ENCODE measurements at regions not wholly inside any gene's neighbourhood (a gene's known extent, or its start where the extent isn't known, plus 50 kb on each side); places are given as distances from the start of the nearest gene placed in this dataset.

DNA sequence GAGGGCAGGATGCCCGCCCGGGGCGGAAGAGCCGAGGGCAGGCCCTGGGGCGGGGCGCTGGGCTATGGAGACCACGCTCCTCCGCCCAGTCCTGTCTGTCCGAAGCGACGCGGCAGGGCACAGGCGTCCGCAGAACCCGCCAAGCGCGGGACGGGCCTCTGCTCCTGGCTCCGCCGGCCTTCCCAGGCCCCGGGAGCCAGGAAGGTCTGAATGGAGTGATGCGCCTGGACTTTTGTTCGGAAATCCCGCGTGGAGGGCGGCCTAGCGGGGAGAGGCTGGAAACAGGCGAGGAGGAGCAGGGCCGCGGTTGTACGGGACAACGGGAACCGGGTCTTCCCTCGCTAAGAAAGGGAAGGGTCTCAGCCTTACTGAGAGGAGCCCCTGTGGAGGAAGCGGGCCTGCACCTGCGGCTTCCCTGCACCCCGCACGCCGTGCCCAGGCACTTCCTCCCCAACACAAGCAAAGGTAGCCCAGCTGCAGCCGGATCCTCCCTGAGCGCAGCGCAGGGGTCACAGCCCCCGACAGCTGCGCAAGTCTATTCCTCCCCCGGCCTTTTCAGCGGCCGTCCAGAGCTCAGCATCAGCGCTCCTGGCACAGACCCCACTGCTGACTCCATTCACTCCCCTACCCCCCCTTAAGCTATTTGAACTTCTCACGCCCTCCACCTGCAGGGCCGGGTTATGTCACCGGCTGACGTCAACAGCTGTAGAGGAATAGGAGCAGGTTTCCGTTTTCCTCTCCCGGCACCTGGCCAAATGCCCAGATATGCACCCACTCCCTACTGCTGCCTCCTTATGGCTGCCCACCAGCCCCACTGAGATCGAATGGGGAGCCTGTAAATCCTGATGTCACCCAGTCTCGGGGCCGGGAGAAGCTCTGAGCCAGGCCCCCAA lies 143.2 kb upstream of the RET start:
- DNase-seq: no peak

DNA sequence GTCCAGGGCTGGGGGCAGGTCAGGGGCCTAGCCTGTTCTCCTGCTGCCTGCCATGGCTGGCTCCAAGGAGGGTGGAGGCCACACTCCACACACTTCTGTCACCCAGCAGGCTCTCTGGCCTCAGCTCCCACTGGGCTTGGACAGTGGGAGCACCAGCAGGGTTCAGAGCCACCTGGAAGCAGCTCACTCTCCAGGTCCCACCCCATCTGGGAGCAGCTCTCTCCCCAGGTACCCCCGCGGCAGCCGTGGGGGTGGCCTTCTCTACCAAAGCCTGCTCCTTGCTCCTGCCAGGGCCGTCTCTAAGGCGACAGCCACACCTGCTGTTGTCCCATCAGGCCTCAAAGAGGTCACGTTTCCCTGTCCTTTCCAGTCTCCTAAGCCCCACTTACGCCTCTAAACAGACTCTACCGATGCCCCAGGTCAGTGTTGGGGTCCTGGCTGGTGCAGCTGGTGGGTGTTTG lies 142.5 kb upstream of the RET start:
- no peak for DNase-seq

DNA sequence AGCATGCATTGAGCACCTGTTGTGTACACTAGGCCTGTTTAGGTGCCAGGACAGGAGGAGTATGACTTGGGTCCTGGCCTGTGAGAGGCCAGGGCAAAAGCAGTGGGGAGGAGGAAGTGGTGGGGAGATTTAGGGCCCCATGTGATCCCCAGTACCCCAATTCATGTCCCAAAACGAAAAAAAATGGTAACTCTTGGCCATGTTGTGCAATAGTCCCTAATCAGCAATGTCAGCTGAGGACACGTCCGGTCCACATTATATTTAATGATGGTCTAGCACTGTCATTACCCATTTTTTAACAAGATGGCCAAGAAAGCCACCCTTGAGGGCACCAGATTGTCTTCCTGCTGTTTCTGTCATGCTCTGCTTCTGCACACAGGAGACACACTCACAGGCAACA lies 142.0 kb upstream of the RET start:
- no peak for DNase-seq

DNA sequence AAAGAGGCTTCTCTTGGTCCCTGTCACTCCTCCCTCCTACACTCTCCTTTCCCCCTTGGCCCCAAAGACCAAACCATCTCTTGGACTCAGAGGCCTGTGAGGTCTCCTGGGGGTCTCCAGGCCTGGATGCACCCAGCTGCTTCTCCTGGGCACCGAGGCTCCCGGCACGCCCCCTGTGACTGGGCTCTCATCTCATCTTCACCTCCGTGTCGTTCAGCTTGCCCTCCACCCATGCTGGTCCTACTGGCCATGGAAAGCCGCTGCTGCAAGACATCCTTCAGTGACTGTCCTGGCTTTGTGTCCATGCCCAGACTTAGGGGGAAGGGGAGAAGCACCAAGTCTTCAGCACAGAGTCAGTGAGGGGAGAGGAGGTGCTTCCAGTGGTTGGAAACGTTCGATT lies 141.4 kb upstream of the RET start:
- no peak for DNase-seq

DNA sequence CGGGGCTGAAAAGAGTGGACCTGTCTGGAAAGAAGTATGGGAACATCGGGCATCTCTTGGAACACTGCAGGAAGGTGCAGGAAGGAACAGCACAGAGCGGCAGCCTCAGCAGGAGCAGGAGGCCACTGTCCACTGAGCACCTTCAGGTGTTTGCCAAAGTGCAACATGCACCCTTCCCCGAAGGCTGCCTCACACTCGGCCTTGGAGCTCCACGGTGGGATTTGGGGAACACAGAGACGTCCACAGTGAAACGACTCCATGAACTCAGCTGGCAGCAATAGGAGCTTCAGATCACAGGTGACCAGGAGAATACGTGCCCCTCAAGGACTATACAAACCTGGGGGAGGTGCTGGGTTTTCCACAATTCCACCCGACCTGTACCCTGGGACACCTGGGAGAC lies 140.3 kb upstream of the RET start:
- no peak for DNase-seq

DNA sequence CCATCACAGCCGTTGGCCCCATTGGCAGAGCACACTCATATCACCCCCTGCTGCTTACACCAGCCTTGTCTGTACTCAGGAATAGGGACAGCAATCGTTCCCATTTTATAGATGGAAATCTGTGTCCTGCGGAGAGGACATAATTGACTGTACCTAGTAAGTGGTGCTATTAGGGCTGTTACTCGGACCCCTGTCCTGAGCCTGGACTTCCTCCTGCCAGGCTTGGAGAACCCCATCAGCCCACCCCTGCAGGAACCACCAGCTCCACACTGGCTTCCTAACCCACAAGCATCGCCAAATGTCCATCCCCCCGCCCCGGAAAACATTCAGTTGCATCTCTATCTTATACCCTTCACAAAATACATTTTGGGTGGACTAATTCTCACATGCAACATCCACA lies 139.8 kb upstream of the RET start:
- DNase-seq: no peak

DNA sequence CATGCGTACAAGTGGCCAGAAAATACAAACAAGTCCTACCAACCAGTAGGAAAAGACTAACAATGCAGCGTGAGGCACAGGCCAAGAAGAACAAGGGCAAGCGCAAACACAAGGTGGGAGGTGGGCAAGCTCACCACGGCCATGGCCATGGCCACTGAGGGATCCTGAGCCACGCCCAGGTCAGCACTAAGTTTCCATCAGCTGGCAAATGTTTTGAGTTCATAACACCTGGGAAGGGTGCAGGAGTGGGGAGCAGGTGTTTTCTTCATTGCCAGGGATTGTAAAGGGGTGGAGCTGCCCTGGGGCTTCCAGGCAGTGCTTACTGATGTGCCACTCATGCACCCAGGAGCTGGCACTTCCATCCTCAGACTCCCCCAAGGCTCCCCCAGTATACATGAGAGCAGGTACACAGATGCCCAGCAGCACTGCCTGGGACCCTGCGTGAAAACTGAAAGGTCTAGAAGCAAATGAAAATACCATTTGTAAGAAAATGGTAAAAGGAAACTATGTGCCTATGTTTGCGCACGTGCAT lies 139.2 kb upstream of the RET start:
- DNase-seq: no peak

DNA sequence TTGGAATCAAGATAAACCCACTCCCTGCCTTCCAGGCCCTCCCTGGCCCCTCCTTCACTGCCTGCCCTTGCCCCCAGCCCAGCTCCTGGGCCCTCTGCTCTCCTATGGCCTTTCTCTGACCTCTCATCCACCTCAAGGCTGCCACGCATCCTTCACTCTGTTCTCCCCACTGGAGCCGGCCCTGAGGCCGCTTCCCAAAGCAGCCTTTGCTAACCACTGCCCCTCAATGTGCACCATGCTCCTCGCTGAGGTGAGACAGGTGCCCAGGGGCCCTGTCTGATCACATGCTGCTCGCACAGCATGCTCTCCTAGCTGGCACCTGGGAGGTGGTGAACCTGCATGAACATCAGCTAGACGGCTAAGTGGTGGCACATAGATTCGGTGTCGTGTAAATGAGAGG lies 138.5 kb upstream of the RET start:
- DNase-seq: no peak

DNA sequence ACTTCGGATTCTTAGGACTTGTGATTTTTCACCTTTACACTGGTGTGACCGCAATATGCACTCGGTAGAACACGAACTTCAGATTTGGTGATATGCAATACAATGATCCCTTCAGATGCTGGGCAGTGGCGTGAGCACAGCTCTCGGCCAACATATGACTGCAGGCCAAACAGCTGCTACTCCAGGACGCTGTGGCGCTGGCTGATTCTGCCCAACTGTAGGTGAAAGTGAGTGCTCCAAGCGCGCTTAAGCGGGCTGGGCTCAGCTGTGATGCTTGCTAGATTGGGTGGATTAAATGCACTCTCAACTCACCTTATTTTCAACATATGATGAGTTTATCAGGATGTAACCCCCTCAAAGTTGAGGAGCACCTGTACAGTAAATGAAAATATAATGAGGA lies 137.6 kb upstream of the RET start:
- no peak for DNase-seq

DNA sequence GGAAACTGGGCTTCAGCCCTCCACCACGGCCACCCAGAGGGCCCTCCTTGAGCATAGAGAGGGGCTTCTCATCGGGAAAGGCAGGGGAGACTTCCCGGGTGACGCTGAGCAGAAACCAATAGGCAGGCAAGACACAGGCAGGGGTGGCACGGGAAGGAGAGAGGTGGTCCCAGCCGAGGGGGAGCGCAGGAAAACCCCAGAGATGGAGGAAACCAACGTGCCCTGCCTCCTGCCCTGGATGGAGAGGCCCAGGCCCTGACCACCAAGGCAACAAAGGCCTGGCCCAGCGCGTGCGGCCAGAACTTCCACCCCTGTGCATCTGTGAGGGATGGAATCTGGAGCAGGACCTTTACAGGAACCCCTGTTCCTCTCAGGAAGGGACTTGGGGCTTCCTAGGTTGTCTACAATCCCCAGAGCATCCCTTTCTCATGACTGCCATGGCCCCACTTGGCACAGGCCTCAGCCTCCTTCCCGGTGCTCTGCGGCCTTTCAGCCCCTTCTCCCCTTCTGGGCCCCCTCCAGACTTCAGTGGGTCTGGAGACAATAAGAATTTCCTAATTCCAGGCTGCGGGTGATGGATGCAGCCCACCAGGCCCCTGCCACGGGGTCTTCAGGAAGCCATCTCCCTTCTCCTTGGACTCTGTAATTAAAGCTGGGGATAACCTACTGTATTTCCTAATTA lies 137.0 kb upstream of the RET start:
- no peak for DNase-seq

DNA sequence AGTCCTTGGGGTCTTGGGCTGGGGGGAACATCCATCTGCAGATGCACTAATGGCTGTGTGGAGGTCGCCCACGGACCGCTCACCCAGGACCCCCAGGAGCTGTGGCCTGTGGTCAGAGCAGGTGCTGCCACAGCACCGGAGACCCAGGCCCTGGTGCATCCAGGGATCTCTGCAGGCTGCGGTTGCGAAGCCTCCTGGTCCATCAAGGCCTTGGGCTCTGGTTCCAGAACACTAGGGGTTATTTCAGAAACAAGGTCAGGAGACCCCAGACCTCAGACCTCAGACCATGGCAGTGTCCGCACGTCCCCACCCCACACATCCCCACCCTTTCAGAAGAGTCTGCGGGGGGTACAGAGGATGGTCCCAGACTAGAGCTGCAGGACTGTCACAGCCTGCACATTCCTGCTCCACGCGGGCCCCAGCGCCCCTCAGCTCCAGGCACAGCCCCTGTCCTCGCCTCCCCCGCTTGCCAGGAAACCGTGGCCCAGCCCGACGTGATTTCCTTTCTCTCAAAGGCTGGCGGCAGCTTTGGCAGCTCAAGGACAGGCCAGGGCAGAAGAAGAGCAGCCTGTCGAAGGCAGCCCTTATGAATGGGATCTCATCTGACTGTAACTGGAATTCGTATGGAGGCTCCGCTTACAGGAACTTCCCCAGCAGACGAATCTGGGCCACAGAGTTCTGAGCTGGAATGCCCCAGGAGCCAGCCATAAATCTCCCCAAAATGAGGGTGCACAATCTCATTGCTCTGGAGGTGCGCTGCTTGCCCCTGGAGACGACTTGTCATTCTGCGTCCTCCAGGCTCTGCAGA lies 136.2 kb upstream of the RET start:
- no peak for DNase-seq

DNA sequence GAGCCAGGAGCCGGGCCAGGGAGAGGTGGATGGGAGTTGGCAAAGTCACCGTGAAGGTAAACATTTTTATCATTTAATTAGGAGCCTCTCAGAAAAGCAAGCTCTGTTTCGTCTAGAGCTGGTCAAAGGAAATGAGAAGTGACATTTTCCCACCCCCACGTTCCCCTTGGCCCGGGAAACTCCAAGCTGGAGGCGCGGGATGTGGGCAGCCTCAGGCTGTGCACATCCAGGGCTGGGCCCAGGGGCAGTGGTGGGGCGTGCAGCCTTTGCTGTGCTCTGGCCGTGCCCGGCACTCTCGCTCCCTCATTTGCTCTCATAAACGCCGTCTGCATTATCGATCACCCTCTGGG lies 135.6 kb upstream of the RET start:
- DNase-seq: no peak

DNA sequence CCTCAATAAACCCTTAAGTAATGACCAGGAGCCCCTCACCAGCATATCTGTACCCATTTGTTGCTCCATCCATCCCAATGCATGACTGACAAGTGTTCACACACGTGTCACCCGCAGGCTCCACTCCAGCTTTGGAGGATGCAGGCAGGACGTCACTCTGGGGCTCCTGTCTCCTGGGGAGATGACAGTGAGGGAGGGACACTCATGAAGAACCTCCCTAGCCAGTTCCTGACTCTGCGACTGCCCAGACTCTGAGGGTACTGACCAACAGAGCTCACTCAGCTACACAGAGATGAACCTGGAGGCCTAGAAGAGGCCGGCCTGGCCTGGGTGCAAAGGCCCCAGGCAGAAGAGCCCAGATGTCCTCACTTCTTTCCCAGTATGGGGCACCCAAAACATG lies 135.1 kb upstream of the RET start:
- DNase-seq: no peak

DNA sequence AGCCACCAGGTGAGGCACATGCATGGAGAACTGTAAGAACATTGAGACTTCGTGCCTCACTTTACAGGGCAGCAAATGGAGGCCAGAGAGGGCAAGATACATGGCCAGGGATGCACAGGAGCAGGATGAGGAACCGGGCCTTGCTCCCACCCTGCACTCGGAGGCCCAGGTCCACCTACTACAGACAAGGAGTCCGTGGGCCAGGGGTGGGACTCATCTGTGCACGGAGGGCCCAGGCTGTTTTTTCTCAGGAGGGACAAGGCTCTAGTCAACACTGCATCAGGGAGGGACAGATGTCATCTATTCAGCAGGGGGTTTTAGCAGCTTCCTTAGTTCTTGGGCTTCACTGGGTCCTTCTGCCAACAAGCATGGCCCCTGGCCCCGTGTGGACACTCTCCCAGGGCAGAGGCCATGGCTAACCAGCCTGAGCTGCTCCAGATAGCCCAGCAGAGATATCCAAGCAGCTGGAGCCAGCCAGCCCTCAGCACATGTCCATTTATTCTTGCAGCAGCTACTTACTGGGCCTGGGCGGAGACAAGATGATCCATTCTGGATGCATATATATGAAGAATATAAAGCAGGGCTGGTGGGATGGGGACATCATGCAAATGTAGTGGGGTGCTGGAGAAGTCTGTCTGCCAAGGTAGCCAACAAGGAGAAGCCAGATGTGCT lies 134.5 kb upstream of the RET start:
- DNase-seq: no peak

DNA sequence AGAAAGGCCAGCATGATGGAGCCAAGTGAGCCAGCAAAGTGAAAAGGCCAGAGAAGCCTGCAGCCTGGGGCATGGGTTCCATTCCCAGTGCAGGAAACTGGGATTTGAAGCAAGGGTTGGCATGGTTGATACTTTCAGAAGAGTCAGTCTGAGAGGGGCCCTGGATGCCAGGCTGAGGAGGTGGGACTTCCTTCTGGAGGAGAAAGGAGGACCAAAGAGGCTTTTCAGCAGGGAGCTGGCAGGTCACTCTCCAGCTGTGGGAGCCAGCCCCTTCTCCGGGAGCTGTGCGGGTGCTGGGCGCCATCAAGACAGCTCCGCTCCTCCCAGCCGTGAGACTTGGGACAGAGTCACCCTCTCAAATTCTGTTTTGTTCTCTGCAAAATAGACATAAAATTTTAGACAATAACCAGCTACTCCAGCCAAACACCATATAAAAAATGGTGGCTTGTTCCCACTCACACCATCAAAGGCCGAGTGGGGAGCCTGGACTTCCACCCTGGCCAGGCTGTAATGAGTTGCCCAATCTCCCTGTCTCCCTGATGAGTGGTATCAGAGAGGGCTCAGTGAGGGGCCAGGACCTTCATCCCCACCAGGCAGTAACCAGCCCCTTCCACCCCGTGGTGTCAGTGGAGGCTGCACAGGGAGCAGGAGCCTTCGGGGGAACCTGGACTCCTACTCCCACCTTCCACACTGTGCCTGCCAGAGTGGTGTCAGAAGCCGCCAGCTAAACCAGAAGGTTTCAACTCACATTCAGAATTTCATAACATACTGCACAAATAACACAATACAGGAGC lies 133.6 kb upstream of the RET start:
- no peak for DNase-seq

DNA sequence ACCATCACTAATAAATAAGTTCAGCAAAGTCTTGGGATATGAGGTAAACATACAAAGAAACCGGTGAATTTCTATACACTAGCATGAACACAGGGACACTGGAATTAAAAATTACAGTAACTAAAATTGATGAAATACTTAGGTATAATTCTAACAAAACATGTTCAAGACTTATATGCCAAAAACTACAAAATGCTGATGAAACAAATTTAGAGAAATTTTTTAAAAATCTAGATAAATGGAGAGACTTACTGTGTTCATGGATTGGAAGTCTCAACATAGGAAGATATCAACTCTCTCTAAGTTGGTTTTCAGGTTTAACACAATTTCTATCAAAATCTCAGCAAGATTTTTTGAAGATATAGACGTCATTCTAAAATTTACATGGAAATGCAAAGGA lies 128.8 kb upstream of the RET start:
- DNase-seq: no peak

DNA sequence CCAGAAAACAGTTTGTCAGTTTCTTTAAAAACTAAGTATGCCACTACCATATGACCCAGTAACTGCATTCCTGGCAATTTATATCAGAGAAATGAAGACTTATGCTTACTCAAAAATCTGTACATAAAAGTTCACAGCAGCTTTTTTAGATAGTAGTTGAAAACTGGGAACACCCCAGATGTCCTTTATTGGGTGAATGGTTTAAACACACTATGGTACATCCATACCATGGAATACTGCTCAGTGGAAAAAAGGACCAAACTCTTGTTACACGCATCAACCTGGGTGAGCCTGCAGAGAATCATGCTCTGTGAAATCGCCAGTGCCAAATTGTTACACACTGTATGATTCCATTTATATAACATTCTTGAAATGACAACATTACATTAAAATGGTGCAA lies 127.6 kb upstream of the RET start:
- DNase-seq: no peak

DNA sequence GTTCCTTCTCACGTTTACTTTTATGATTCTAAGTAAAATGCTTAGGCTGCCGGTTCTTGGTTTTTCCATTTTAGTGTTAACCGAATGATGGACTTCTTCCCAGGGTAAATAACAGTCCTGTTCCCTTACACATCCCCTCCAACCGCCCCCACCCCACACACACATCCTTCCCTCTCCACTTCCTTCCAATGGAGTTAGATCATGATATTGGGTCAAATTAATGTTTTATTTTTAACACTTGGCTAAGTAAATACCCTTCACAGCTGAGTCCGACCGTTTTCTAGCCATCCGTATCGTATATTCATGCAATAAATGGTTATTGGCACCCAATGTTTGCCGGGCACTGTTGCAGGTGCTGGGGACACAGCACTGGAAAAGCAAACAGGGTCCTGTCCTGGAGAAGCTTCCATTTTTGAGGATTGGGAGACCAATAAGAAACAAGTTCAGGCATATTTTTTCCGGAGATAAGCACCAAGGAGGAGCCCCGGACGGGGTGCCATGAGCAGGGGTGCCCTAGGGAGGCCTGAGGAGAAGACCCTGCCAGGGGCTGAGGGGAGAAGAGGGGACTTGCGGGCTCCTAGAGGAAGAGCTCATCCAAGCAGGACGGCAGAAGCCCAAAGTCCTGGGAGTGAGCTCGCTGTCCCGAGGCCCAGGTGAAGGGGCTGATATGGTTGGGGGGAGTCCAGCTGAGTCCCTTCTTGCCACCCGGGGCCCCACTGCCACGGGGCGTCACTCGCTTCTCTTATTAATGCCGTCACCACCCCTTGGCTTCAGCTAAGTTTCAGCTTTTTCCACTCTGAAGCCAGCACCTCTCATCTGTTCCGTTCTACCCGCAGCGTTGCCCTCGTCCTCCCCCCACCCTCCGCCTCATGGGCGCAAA lies 126.0 kb upstream of the RET start:
- no peak for DNase-seq

DNA sequence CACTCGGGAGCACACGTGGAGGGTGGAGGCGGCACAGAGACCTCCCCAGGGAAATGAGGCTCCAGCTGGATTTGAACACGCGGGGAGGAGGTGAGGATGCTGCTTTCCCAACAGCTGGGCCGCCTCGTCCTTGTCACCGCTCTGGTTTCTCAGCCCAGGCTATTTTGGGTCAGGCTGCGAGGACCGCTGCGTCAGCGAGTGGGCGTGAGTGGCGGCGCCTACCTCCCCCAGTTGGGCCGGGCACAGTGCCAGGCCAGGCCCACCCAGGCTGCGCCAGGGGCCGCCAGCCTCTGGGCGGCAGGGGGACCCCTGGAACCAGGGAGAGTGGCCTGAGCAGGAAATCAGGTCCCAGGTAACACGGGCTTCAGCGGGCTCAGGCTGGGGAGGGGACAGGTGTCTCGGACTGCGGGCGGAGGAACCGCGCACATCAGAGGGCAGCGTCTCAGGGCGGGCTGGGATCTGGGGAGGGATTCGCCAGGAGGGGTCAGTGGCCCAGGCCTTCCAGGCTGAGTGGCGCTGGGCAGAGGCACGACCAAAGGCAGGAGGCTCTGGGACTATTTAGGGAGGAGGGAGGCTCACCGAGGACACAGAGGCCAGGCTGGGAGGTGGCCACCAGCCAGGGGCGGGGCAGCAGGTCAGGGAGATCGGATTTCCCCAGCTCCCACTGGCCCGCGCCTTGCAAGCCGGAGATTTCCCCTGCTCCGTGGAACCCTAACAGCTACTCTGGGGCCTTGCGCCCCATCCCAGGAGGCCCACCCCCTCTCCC lies 125.2 kb upstream of the RET start:
- no peak for DNase-seq

DNA sequence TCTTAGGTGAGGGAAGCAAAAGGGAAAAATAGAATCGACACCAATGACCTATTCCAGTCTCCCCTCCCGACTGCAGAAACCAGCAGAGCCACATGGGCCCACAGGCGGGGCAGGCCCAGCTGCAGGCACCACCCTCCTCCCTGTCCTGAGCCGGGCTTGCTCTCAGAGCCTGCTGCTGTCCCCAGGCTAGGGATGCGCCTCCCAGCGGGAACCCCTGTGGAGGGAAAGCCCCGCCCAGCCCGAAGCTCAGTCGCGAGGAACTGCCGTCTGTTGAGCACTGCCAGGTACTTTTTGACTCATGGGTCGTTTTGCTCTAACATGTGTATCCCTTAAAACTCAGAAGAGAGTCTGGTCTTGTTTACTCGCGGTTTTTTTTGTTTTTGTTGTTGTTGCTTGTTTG lies 124.5 kb upstream of the RET start:
- no peak for DNase-seq
